ENCODE measurements at regions not wholly inside any gene's neighbourhood (a gene's known extent, or its start where the extent isn't known, plus 50 kb on each side); places are given as distances from the start of the nearest gene placed in this dataset.

- no peaks in the 10 kb centered on the region for H3K4me1 ChIP-seq
- no peaks in the 10 kb centered on the region for H3K36me3 ChIP-seq
- no peaks in the 10 kb centered on the region for H3K27me3 ChIP-seq
- DNase-seq (no peak), ATAC-seq (no peak)
- no peak for TF ChIP-seq CTCF (IDR thresholded peaks at IDR 0.05)
- no peaks in the 10 kb centered on the region for H3K9me3 ChIP-seq
- H3K4me3 ChIP-seq, result no peak overlapping the region
- intact Hi-C loops (cut with DNase I), result no loop called here
- no peak overlapping the region for H3K27ac ChIP-seq
Measured at GRCh38 chr16:9300252-9300651, 208.8 kb downstream of the HAPSTR1 start.

- Histone ChIP-seq H3K4me3 (no peak overlapping the region), H3K9me3 (no peaks in the 10 kb centered on the region), H3K27ac (no peak overlapping the region), H3K4me1 (no peaks in the 10 kb centered on the region), H3K36me3 (no peaks in the 10 kb centered on the region), H3K27me3 (no peaks in the 10 kb centered on the region)
- DNase-seq (no peak), ATAC-seq (no peak)
- no peak for TF ChIP-seq CTCF (IDR thresholded peaks at IDR 0.05)
- intact Hi-C loops (cut with DNase I), result no loop called here
Measured at GRCh38 chr16:9302072-9302471, 210.6 kb downstream of the HAPSTR1 start.

- H3K4me3 ChIP-seq, result no peak overlapping the region
- H3K27me3 ChIP-seq, result no peaks in the 10 kb centered on the region
- no peak for TF ChIP-seq CTCF (IDR thresholded peaks at IDR 0.05)
- intact Hi-C loops (cut with DNase I), result no loop called here
- H3K36me3 ChIP-seq, result no peaks in the 10 kb centered on the region
- no peaks in the 10 kb centered on the region for H3K9me3 ChIP-seq
- H3K4me1 ChIP-seq, result no peaks in the 10 kb centered on the region
- no peak overlapping the region for H3K27ac ChIP-seq
- ATAC-seq, result no peak
- no peak for DNase-seq
Measured at GRCh38 chr16:9306753-9307152, 215.3 kb downstream of the HAPSTR1 start.

- Histone ChIP-seq H3K4me3 (no peak overlapping the region), H3K36me3 (no peaks in the 10 kb centered on the region), H3K27ac (no peak overlapping the region), H3K9me3 (no peaks in the 10 kb centered on the region), H3K27me3 (no peaks in the 10 kb centered on the region), H3K4me1 (no peaks in the 10 kb centered on the region)
- ATAC-seq, result no peak
- TF ChIP-seq CTCF (IDR thresholded peaks at IDR 0.05), result no peak
- intact Hi-C loops (cut with DNase I), result no loop called here
- no peak for DNase-seq
Measured at GRCh38 chr16:9307446-9307845, 216.0 kb downstream of the HAPSTR1 start.

- peak; percentile 18 for ATAC-seq
- DNase-seq, result no peak
- intact Hi-C loops (cut with DNase I), result no loop called here
Measured at GRCh38 chr16:9308356-9308801, 216.9 kb downstream of the HAPSTR1 start.

More at GRCh38 chr16:9308356-9308801, 216.9 kb downstream of the HAPSTR1 start:
- no peaks in the 10 kb centered on the region for H3K4me1 ChIP-seq
- no peaks in the 10 kb centered on the region for H3K36me3 ChIP-seq
- H3K27me3 ChIP-seq, result no peaks in the 10 kb centered on the region
- H3K9me3 ChIP-seq, result no peaks in the 10 kb centered on the region
- no peak overlapping the region for H3K4me3 ChIP-seq
- no peak for TF ChIP-seq CTCF (IDR thresholded peaks at IDR 0.05)
- no peak overlapping the region for H3K27ac ChIP-seq
